GM12872 (cell line): ENCODE measurements at regions not wholly inside any gene's neighbourhood (a gene's known extent, or its start where the extent isn't known, plus 50 kb on each side); places are given as distances from the start of the nearest gene placed in this dataset.

Experiments used
- CTCF ChIP-seq: IDR thresholded peaks from 3 replicates; pipeline ENCODE4 v1.5.1; 2011; ENCODE audit warnings: low read depth, mild to moderate bottlenecking, low read length, moderate library complexity; ENCODE audit not compliant: insufficient read depth

GRCh38 chr5:4245076-4245475 lies 649.4 kb downstream of the IRX1 start:
- TF ChIP-seq CTCF, result no peak

DNA sequence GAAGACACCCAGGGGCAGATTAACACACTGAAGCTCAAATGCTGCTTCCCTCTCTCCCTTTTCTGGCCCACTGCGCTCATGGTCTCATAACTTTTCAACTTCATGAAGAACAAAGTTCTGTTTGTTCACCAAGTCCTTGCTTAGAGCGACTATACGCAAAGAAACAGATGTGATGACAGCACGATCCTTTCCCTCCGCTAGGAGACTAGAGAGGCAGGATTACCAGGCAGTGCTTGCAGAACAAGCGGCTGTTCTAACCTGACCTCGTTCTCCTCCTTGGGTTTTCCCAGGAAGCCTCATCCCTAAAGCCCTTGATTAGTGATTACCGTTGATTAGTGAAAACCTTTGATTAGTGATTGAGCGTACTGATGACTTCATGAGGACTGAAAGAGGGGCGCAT lies 649.9 kb downstream of the IRX1 start:
- TF ChIP-seq CTCF, result no peak

DNA sequence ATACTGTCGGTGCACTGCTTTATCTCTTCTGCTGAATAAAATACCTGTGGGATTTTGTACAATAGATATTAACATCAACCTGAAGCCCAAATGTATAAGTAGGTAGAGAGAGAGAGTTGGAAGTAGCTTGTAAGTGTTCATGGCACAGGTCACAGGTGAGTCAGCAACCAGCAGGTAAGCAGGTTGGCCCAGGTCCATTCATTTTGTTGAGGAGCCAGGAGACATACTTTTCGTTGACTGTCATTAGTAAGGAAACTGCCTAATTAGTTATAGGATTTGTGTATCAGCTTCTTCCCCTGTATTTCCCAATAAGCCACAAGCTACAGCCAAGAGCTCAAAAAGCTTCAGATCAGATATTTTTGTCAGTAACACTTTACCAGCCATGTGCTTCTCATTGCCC lies 650.8 kb downstream of the IRX1 start:
- TF ChIP-seq CTCF, result no peak

GRCh38 chr5:4250254-4250653 lies 654.6 kb downstream of the IRX1 start:
- TF ChIP-seq CTCF, result no peak

DNA sequence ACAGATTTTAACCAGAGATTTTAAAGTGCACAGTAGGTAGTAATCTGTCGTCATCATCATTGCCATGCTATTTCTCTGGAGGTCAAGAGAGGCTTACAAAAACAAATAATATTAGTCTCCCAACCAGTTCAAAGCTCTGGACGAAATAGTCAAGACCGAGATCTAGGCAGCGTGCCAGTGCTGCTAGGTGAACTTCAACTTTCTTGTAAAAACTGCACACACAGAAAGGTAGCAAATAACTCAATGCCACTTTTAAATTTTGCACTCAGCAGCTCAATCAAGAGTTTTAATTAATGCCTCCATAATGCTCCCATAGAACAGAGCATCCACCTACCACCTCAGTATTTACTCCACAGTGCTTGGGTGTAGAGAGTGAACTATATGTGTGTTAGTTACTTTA lies 656.8 kb downstream of the IRX1 start:
- TF ChIP-seq CTCF, result no peak

GRCh38 chr5:4254736-4255135 lies 659.1 kb downstream of the IRX1 start:
- no peak for TF ChIP-seq CTCF

GRCh38 chr5:4255441-4255840 lies 659.8 kb downstream of the IRX1 start:
- no peak for TF ChIP-seq CTCF

GRCh38 chr5:4258170-4258569 lies 662.5 kb downstream of the IRX1 start:
- TF ChIP-seq CTCF, result no peak
